Mononuclear cell (primary cell): ENCODE measurements at regions not wholly inside any gene's neighbourhood (a gene's known extent, or its start where the extent isn't known, plus 50 kb on each side); places are given as distances from the start of the nearest gene placed in this dataset.
"Not testable (repeated sequence)": the region's sequence is repeated elsewhere in the genome, so short reads cannot be mapped to it uniquely, and the experiment has no call there.

ENCODE experiments used
- H3K27me3 ChIP-seq: 2 replicates; pipeline ENCODE4 v1.6.0; 2011; ENCODE audit warnings: low read length, control low read depth; ENCODE audit not compliant: insufficient read depth
- H3K4me1 ChIP-seq: 2 replicates; pipeline ENCODE4 v1.5.1; 2011; ENCODE audit warnings: mild to moderate bottlenecking, low read length, control low read depth; ENCODE audit not compliant: insufficient read depth
- H3K4me3 ChIP-seq: 2 replicates; pipeline ENCODE4 v1.5.1; 2011; ENCODE audit warnings: mild to moderate bottlenecking, low read length, moderate library complexity
- H3K9me3 ChIP-seq: 2 replicates; pipeline ENCODE4 v1.5.1; 2011; ENCODE audit warnings: low read depth, mild to moderate bottlenecking, control low read depth, low read length

- Histone ChIP-seq H3K27me3 (no peaks in the 10 kb centered on the region), H3K4me1 (no peaks in the 10 kb centered on the region), H3K4me3 (no peak overlapping the region), H3K9me3 (peaks cover 6% of the 10 kb centered on the region)
Observed at GRCh38 chr3:171915275-171915674, 72.1 kb downstream of the TMEM212 start.

- peaks cover 4% of the 10 kb centered on the region for H3K9me3 ChIP-seq
- H3K4me3 ChIP-seq: no peak overlapping the region
- H3K4me1 ChIP-seq: no peaks in the 10 kb centered on the region
- H3K27me3 ChIP-seq: no peaks in the 10 kb centered on the region
Observed at GRCh38 chr3:171916888-171917287, 73.7 kb downstream of the TMEM212 start.

DNA sequence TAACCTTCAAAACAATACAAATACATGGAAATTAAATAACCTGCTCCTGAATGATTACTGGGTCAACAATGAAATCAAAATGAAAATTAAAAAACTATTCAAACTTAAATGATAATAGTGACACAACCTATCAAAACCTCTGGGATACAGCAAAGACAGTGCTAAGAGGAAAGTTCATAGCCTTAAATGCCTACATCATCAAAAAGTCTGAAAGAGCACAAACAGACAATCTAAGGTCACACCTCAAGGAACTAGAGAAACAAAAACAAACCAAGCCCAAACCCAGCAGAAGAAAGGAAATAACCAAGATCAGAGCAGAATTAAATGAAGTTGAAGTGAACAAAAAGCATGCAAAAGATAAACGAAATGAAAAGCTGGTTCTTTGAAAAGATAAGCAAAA is 79.5 kb downstream of the TMEM212 start:
- H3K27me3 ChIP-seq, H3K4me3 ChIP-seq, H3K4me1 ChIP-seq: not testable (repeated sequence)
- H3K9me3 ChIP-seq: peaks cover 20% of the 10 kb centered on the region

DNA sequence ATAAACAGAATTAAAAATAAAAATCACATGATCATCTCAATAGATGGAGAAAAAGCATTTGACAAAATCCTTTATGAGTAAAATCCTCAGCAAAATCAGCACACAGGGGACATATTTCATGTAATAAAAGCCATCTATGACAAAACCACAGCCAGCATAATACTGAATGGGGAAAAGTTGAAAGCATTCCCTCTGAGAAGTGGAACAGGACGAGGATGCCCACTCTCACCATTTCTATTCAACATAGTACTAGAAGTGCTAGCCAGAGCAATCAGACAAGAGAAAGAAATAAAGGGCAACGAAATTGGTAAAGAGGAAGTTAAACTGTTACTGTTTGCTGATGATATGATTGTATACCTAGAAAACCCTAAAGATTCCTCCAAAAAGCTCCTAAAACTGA is 80.5 kb downstream of the TMEM212 start:
- not testable (repeated sequence) for H3K4me1 ChIP-seq, H3K4me3 ChIP-seq, H3K27me3 ChIP-seq
- peaks cover 20% of the 10 kb centered on the region for H3K9me3 ChIP-seq

DNA sequence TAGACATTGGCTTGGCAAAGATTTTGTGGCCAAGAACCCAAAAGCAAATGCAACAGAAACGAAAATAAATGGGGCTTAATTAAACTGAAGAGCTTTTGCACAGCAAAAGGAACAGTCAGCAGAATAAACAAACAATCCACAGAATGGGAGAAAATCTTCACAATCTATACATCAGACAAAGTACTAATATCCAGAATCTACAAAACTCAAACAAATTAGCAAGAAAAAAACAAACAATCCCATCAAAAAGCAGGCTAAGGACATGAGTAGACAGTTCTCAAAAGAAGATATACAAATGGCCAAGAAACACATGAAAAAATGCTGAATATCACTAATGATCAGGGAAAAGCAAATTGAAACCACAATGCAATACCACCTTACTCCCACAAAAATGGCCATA is 81.7 kb downstream of the TMEM212 start:
- not testable (repeated sequence) for H3K27me3 ChIP-seq, H3K4me1 ChIP-seq, H3K4me3 ChIP-seq
- peaks cover 20% of the 10 kb centered on the region for H3K9me3 ChIP-seq

- H3K4me3 ChIP-seq: no peak overlapping the region
- H3K27me3 ChIP-seq: no peaks in the 10 kb centered on the region
- peaks cover 20% of the 10 kb centered on the region for H3K4me1 ChIP-seq
- no peaks in the 10 kb centered on the region for H3K9me3 ChIP-seq
Observed at GRCh38 chr3:171932153-171932611, 89.0 kb downstream of the TMEM212 start.

GRCh38 chr3:171933441-171933840 is 90.3 kb downstream of the TMEM212 start:
- Histone ChIP-seq H3K4me1 (peaks cover 25% of the 10 kb centered on the region), H3K27me3 (no peaks in the 10 kb centered on the region), H3K4me3 (no peak overlapping the region), H3K9me3 (no peaks in the 10 kb centered on the region)

- Histone ChIP-seq H3K9me3 (no peaks in the 10 kb centered on the region), H3K4me1 (peaks cover 25% of the 10 kb centered on the region), H3K4me3 (no peak overlapping the region), H3K27me3 (no peaks in the 10 kb centered on the region)
Observed at GRCh38 chr3:171935261-171936123, 92.3 kb downstream of the TMEM212 start.

DNA sequence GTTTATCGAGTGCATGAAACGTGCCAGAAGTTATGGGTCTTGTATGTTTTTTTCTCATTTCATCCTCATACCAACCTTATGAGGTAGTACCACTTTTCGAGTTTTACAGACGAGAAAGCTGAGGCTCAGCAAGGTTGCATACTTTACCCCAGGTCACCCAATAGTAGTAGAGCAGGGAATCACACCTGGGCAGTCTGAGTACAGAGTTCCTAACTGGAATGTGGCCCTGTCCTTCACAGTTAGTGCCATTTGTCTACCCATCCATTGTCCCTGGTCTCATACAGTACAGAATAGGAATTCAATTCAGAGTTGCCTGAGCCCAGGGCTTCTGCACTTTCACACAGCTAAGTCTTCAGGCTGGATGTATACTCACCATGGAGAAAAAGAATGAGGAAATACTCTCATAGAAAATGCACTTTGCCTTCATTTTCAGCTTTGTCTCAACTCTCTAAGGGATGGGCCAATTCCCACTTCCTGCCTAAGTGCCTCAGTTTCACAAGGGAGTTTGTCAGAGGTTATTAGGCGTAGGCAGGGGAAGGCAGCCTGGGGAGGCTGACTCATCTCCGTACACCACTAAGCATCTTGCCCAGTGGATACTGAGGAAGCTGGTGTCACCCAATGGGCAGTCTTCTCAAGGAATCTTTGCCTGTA is 93.2 kb downstream of the TMEM212 start:
- Histone ChIP-seq H3K27me3 (no peaks in the 10 kb centered on the region), H3K9me3 (no peaks in the 10 kb centered on the region), H3K4me1 (peaks cover 25% of the 10 kb centered on the region), H3K4me3 (no peak overlapping the region)

GRCh38 chr3:171939578-171939977 is 96.4 kb downstream of the TMEM212 start:
- H3K9me3 ChIP-seq: no peaks in the 10 kb centered on the region
- H3K4me1 ChIP-seq: peaks cover 30% of the 10 kb centered on the region
- no peak overlapping the region for H3K4me3 ChIP-seq
- no peaks in the 10 kb centered on the region for H3K27me3 ChIP-seq

DNA sequence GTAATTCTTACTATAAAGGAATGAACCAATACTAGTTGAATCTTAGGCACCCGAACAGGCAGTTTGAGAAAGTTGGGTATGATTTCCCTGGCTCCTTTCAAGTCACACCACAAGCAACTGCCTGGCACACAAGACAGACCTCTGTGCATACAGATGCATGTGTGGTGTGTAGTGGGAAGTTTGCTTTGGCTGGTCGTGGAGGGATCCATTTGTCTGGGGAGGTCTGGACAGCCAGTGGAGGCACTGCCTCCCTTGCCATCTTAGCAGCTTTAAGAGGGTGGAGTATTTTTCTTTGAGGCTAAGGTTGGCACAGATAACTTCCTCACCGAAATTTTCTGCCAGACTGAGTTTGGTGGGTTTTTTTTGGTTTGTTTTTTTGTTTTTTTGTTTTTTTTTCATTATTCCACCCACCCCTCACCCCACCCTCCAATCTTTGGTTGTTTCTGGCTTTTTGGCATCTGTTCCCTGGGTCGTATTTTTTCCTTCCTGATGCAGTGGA is 97.1 kb downstream of the TMEM212 start:
- Histone ChIP-seq H3K4me3 (no peak overlapping the region), H3K4me1 (peaks cover 31% of the 10 kb centered on the region), H3K27me3 (no peaks in the 10 kb centered on the region), H3K9me3 (no peaks in the 10 kb centered on the region)

- Histone ChIP-seq H3K4me1 (peaks cover 7% of the 10 kb centered on the region), H3K4me3 (no peak overlapping the region), H3K27me3 (no peaks in the 10 kb centered on the region), H3K9me3 (no peaks in the 10 kb centered on the region)
Observed at GRCh38 chr3:171943262-171944117, 95.9 kb upstream of the FNDC3B start.

GRCh38 chr3:171944118-171945016 is 95.0 kb upstream of the FNDC3B start:
- Histone ChIP-seq H3K4me1 (peaks cover 7% of the 10 kb centered on the region), H3K27me3 (no peaks in the 10 kb centered on the region), H3K9me3 (no peaks in the 10 kb centered on the region), H3K4me3 (no peak overlapping the region)

DNA sequence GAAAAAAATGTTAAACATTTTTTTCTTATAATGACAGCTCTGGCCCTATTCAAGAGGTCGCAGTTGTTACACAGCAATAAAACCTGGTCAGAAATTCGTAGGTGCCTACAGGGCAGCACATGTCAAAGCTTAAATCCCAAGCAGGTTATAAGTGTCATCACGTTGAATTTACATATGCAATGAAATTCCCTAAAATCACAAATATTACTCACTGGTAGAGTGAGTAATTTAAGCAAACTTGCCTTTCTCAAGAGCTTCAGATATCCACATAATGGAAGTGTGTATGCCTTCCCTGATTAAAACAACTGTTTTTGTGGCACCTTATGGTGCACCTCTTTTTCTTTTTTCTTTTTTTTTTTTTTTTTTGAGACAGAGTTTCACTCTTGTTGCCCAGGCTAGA is 90.7 kb upstream of the FNDC3B start:
- Histone ChIP-seq H3K4me1 (peaks cover 7% of the 10 kb centered on the region), H3K9me3 (no peaks in the 10 kb centered on the region), H3K27me3 (no peaks in the 10 kb centered on the region), H3K4me3 (no peak overlapping the region)
